ENCODE measurements at regions not wholly inside any gene's neighbourhood (a gene's known extent, or its start where the extent isn't known, plus 50 kb on each side); places are given as distances from the start of the nearest gene placed in this dataset.

- no peaks in the 10 kb centered on the region for H3K27me3 ChIP-seq (replicated peaks; ENCODE audit: insufficient read depth, low read depth, low read length, poor library complexity)
- no peaks in the 10 kb centered on the region for H3K36me3 ChIP-seq (ENCODE audit: insufficient read depth, low read length, poor library complexity, severe bottlenecking)
- no TSS peak for BruUV-seq (replicated peaks)
- CTCF ChIA-PET: no interaction called here
- no peak overlapping the region for H3K4me3 ChIP-seq (ENCODE audit: low read depth, low read length, poor library complexity, severe bottlenecking)
- TF ChIP-seq EZH2 (IDR thresholded peaks at IDR 0.05; ENCODE audit: borderline replicate concordance, low read depth, low read length, poor library complexity, severe bottlenecking) (no peak), CTCF (conservative IDR thresholded peaks at IDR 0.05; ENCODE audit: low read depth, low read length) (no peak)
- intact Hi-C loops (cut with micrococcal nuclease; ENCODE audit: unreplicated experiment): no loop called here
- H3K9me3 ChIP-seq (ENCODE audit: low read depth, low read length, poor library complexity, severe bottlenecking): no peaks in the 10 kb centered on the region
- no peak for DNase-seq (ENCODE audit: low spot score)
- POLR2A ChIA-PET (ENCODE audit: low non-redundant PET): no interaction called here
- no peak overlapping the region for H3K27ac ChIP-seq (ENCODE audit: low read depth, low read length, poor library complexity, severe bottlenecking)
- H3K4me1 ChIP-seq (ENCODE audit: insufficient read depth, low read length, poor library complexity, severe bottlenecking): no peaks in the 10 kb centered on the region
Observed at GRCh38 chr3:99570061-99570460, 68.3 kb upstream of the COL8A1 start.

- Histone ChIP-seq H3K27ac (ENCODE audit: low read depth, low read length, poor library complexity, severe bottlenecking) (no peak overlapping the region), H3K9me3 (ENCODE audit: low read depth, low read length, poor library complexity, severe bottlenecking) (no peaks in the 10 kb centered on the region), H3K4me3 (ENCODE audit: low read depth, low read length, poor library complexity, severe bottlenecking) (no peak overlapping the region), H3K4me1 (ENCODE audit: insufficient read depth, low read length, poor library complexity, severe bottlenecking) (no peaks in the 10 kb centered on the region), H3K27me3 (replicated peaks; ENCODE audit: insufficient read depth, low read depth, low read length, poor library complexity) (no peaks in the 10 kb centered on the region), H3K36me3 (ENCODE audit: insufficient read depth, low read length, poor library complexity, severe bottlenecking) (no peaks in the 10 kb centered on the region)
- DNase-seq (ENCODE audit: low spot score): no peak
- CTCF ChIA-PET: no interaction called here
- POLR2A ChIA-PET (ENCODE audit: low non-redundant PET): no interaction called here
- TF ChIP-seq EZH2 (IDR thresholded peaks at IDR 0.05; ENCODE audit: borderline replicate concordance, low read depth, low read length, poor library complexity, severe bottlenecking) (no peak), CTCF (conservative IDR thresholded peaks at IDR 0.05; ENCODE audit: low read depth, low read length) (no peak)
- no TSS peak for BruUV-seq (replicated peaks)
- intact Hi-C loops (cut with micrococcal nuclease; ENCODE audit: unreplicated experiment): no loop called here
Observed at GRCh38 chr3:99568663-99569335, 69.6 kb upstream of the COL8A1 start.

GRCh38 chr3:99565331-99565730, 73.1 kb upstream of the COL8A1 start:
- no peak for DNase-seq (ENCODE audit: low spot score)
- H3K4me1 ChIP-seq (ENCODE audit: insufficient read depth, low read length, poor library complexity, severe bottlenecking): no peaks in the 10 kb centered on the region
- no peaks in the 10 kb centered on the region for H3K27me3 ChIP-seq (replicated peaks; ENCODE audit: insufficient read depth, low read depth, low read length, poor library complexity)
- ChIA-PET CTCF (no interaction called here), POLR2A (ENCODE audit: low non-redundant PET) (no interaction called here)
- TF ChIP-seq CTCF (conservative IDR thresholded peaks at IDR 0.05; ENCODE audit: low read depth, low read length) (no peak), EZH2 (IDR thresholded peaks at IDR 0.05; ENCODE audit: borderline replicate concordance, low read depth, low read length, poor library complexity, severe bottlenecking) (no peak)
- no peak overlapping the region for H3K27ac ChIP-seq (ENCODE audit: low read depth, low read length, poor library complexity, severe bottlenecking)
- intact Hi-C loops (cut with micrococcal nuclease; ENCODE audit: unreplicated experiment): no loop called here
- H3K4me3 ChIP-seq (ENCODE audit: low read depth, low read length, poor library complexity, severe bottlenecking): no peak overlapping the region
- no peaks in the 10 kb centered on the region for H3K36me3 ChIP-seq (ENCODE audit: insufficient read depth, low read length, poor library complexity, severe bottlenecking)
- H3K9me3 ChIP-seq (ENCODE audit: low read depth, low read length, poor library complexity, severe bottlenecking): no peaks in the 10 kb centered on the region
- no TSS peak for BruUV-seq (replicated peaks)
